GM18505 (cell line): ENCODE measurements at regions not wholly inside any gene's neighbourhood (a gene's known extent, or its start where the extent isn't known, plus 50 kb on each side); places are given as distances from the start of the nearest gene placed in this dataset.
A peak's percentile ranks its signal among the peaks of the same experiment; 100 is the strongest.
"Not testable (repeated sequence)": the region's sequence is repeated elsewhere in the genome, so short reads cannot be mapped to it uniquely, and the experiment has no call there.

Source experiments
- ATAC-seq: cut with Tn5 transposase; IDR thresholded peaks from one replicate; pipeline ENCODE4 v1.9.1; 2021; ENCODE audit not compliant: unreplicated experiment
- POLR2A ChIP-seq: IDR thresholded peaks from 4 replicates; pipeline ENCODE4 v1.6.1; 2011; ENCODE audit warnings: borderline replicate concordance; ENCODE audit not compliant: insufficient read depth, insufficient read length; ENCODE audit errors: extremely low read depth

DNA sequence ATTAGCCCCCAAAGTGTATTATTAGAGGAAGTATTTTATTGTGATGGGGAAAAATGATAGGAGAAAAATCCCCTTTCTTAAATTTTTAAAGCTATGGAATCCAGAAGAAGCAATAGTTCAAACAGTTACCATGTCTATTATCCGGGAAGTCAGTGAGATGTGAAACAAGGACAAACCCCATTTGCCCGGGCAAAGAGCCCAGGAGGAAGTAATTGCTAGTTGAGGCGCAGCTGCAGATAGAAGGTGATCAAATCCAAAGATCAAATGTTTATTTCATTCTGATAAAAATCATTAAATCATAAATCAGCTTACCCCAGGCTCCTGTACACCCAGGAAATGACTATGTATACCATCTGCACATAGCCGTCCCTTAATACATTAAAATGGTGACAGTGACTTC lies 204.0 kb upstream of the CRBN start:
- TF ChIP-seq POLR2A: no peak
- ATAC-seq: no peak

DNA sequence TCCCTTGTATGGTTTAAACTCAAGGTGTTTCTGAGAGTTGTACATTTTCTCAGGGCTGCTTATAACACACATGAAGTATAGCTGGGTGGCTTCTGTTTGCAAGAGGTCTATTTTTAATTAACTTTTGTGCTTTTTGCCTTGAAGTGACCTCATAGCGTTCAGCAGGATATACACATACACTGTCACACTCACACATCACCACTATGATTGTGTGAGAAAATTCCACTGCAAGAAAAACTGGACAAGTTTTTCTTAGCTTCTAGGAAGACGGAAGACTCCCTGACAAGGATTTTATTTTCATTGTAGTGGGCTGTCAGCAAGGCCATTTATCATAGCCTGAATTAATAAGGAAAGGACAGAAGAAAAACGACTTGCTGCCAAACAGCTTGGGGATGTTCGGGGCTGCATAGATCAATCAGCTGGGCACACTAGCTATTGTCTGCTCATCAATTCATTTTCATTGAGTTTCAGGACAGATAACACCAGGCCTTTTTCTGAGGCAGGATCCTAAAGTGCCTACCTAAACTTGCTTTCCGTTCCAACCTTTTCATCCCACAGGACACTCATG lies 192.8 kb upstream of the CRBN start:
- ATAC-seq: no peak
- no peak for TF ChIP-seq POLR2A

- no peak for ATAC-seq
- TF ChIP-seq POLR2A: no peak
Measured at GRCh38 chr3:3368306-3368705, 188.8 kb upstream of the CRBN start.

DNA sequence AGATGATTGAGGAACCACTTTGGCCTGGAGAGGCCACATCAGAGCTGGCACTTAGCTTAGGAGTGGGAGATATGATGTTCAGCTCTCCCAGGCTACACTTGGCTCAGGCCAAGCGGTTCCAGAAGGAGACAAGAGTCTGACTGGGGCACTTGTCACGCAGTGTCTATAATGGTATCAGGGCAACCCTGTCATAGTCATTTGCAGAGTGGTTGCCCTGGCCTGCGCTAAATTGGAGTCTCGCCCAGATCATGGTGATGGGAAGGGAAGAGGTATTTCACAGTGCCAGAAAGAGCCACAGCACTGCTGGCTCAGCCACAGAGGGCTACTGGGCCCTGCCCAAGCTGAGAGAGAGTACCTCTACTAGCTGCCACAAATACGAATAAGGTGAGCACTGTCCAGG lies 186.9 kb upstream of the CRBN start:
- TF ChIP-seq POLR2A: no peak
- no peak for ATAC-seq

DNA sequence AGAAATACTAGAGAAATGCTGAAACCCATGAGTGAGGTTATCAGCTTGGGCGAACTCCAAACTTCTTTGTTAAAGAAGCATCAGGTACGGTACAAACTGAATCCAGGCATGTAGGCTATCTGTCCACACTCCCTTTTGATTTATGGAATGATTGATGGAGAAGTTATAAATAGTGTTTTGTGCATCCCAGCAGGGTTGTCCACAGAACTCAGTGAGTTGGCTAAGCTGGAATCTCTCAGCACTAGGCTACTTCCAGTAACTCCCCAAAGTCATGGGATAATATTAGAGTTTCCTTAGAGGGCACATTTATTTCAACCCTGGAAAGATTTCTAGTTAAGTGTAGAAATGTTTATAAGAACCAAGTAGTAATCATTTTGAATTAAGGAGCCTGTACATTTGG lies 186.2 kb upstream of the CRBN start:
- ATAC-seq: no peak
- TF ChIP-seq POLR2A: no peak

GRCh38 chr3:3356846-3357245 lies 177.4 kb upstream of the CRBN start:
- TF ChIP-seq POLR2A: no peak
- no peak for ATAC-seq

- no peak for ATAC-seq
- no peak for TF ChIP-seq POLR2A
Measured at GRCh38 chr3:3355442-3355841, 176.0 kb upstream of the CRBN start.

DNA sequence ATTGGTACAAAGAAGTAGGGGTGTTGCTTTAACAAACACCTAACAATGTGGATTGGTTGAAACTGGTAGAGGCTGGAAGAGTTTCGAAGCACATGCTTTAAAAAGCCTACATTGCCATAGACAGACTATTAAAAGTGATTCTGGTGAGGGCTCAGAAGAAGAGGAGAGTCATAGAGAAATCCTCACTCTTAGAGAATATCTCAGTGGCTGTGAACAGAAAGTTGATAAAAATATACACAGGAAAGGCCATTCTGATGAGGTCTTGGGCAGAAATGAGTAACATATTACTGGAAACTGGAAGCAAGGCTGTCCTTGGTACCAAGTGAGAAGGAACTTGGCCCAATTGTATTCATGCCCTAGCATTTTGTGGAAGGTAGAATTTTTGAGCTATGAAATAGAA lies 173.7 kb upstream of the CRBN start:
- TF ChIP-seq POLR2A: no peak
- ATAC-seq: peak; percentile 81

DNA sequence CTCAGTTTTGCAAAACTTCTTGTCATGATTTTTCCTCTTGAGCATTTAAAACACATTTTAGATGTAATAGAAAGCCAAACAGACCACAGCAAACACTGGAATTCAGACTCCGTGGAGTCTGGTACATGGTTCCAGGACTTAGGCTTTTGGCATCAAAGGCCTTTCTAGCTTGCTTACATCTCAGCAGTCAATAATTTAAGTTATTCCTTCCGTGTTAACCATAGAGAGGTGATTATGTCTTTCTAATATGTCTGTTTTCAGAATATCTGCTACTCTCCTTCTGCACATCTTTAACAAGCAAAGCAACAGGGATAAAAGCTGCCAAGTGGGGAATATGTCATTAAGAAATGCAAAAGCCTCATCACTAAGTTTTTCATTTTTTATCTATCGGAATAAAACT lies 171.7 kb upstream of the CRBN start:
- TF ChIP-seq POLR2A: no peak

DNA sequence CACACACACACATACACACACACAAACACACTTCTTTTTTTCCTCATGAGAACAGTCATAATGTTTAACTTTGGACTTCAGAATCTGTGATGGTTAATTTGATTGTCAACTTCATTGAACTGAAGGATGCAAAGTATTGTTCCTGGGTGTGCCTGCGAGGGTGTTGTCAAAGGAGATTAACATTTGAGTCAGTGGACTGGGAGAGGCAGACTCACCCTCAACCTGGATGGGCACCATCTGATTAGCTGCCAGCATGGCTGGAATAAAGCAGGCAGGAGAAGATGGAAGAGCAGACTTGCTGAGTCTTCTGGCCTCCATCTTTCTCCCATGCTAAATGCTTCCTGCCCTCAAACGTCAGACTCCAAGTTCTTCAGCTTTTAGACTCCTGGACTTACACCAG lies 167.6 kb upstream of the CRBN start:
- not testable (repeated sequence) for ATAC-seq

More for the DNA sequence above, 171.7 kb upstream of the CRBN start:
- ATAC-seq: no peak

GRCh38 chr3:3346556-3346955 lies 167.1 kb upstream of the CRBN start:
- TF ChIP-seq POLR2A: no peak
- ATAC-seq: no peak

DNA sequence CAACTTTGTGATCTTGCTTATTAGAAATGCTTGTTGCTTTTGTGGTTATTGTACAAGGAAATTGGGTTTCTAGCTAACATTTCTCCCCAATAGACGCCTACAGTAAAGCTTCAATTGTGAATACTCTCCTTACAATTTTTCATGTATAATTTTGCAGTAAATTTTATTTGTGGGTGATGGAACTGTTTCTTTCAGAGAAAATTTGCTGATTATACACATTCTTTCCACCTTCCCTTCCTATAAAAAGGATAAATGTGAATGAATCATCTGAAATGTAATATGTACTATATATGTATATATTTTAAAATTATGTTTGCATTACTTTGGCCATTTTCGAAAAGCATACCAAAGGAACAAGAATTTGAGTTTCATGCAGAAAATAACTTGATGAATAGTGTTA lies 162.7 kb upstream of the CRBN start:
- ATAC-seq: no peak
- no peak for TF ChIP-seq POLR2A

GRCh38 chr3:3340965-3341895 lies 161.7 kb upstream of the CRBN start:
- TF ChIP-seq POLR2A: no peak
- ATAC-seq: no peak

- no peak for ATAC-seq
- no peak for TF ChIP-seq POLR2A
Measured at GRCh38 chr3:3340526-3340925, 161.0 kb upstream of the CRBN start.
